Astrocyte of the spinal cord (primary cell): ENCODE measurements at regions not wholly inside any gene's neighbourhood (a gene's known extent, or its start where the extent isn't known, plus 50 kb on each side); places are given as distances from the start of the nearest gene placed in this dataset.

Experiments
- DNase-seq: peaks from one replicate; pipeline ENCODE4 v3.0.0; 2011; ENCODE audit warnings: low read depth, low spot score
- H3K4me3 ChIP-seq: 2 replicates; pipeline ENCODE4 v1.5.1; 2011; ENCODE audit warnings: low read depth, mild to moderate bottlenecking, low read length, moderate library complexity
- in situ Hi-C: cut with HindIII; loops from 2 replicates; pipeline ENCODE4 v1.10.0; 2017; ENCODE audit warnings: low sequenced_read_pairs
- TF ChIP-seq, protein P1 (sequence below): IDR thresholded peaks from 2 replicates; pipeline ENCODE4 v1.5.1; 2012; ENCODE audit warnings: low read depth, mild to moderate bottlenecking, low read length, inconsistent platforms

GRCh38 chr3:81105206-81105605, 656.2 kb downstream of the GBE1 start:
- DNase-seq: no peak
- TF ChIP-seq, protein P1, sequence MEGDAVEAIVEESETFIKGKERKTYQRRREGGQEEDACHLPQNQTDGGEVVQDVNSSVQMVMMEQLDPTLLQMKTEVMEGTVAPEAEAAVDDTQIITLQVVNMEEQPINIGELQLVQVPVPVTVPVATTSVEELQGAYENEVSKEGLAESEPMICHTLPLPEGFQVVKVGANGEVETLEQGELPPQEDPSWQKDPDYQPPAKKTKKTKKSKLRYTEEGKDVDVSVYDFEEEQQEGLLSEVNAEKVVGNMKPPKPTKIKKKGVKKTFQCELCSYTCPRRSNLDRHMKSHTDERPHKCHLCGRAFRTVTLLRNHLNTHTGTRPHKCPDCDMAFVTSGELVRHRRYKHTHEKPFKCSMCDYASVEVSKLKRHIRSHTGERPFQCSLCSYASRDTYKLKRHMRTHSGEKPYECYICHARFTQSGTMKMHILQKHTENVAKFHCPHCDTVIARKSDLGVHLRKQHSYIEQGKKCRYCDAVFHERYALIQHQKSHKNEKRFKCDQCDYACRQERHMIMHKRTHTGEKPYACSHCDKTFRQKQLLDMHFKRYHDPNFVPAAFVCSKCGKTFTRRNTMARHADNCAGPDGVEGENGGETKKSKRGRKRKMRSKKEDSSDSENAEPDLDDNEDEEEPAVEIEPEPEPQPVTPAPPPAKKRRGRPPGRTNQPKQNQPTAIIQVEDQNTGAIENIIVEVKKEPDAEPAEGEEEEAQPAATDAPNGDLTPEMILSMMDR: no peak
- no peak overlapping the region for H3K4me3 ChIP-seq
- in situ Hi-C loops: no loop called here

GRCh38 chr3:81097889-81098288, 663.6 kb downstream of the GBE1 start:
- TF ChIP-seq, protein P1: no peak
- in situ Hi-C loops: no loop called here
- DNase-seq: no peak
- H3K4me3 ChIP-seq: no peak overlapping the region

DNA sequence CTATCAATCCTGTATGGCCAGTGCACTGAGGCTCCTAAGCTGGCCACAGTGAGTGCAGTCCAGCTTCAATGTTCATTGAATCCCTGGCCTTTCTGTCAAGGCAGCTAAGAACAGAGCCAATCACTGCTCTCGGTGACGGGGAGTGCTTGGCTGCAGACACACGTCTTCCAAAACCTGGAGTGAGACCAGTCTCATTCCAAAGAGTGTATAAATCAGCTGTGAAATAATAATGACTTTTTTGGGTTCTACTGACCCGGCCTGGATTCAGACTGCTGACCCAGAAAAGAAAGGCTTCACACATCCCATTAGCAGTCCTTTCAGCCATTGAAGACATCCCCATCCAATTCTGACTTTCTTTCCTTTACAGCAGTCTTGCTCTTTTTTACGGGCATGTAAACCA, 665.5 kb downstream of the GBE1 start:
- no peak for DNase-seq
- TF ChIP-seq, protein P1: no peak
- in situ Hi-C loops: no loop called here
- no peak overlapping the region for H3K4me3 ChIP-seq

DNA sequence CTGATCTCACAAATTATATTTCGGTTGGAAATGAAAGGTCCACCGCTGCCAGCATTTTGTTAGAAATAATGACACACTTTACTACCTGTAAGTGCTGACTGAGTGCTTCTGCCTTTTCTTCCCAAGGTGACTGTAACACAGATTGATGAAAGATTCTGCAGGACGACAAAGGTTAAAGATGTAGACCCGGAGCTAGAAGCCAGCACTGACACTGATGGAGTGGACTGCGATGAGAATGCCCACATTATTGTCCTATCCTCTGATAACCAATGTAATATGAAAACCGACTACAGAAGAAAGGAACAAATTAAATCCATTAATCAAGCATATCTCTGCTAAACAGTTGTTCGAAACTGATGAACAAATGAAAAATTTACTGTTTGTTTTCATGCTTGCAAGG, 666.5 kb downstream of the GBE1 start:
- TF ChIP-seq, protein P1: no peak
- H3K4me3 ChIP-seq: no peak overlapping the region
- in situ Hi-C loops: no loop called here
- no peak for DNase-seq

- DNase-seq: no peak
- H3K4me3 ChIP-seq: no peak overlapping the region
- TF ChIP-seq, protein P1: no peak
- in situ Hi-C loops: no loop called here
These were observed 673.8 kb downstream of the GBE1 start for GRCh38 chr3:81087607-81088006.

GRCh38 chr3:81086348-81086747, 675.1 kb downstream of the GBE1 start:
- in situ Hi-C loops: no loop called here
- TF ChIP-seq, protein P1: no peak
- no peak overlapping the region for H3K4me3 ChIP-seq
- no peak for DNase-seq

- in situ Hi-C loops: no loop called here
- TF ChIP-seq, protein P1: no peak
- H3K4me3 ChIP-seq: no peak overlapping the region
- no peak for DNase-seq
These were observed 680.8 kb downstream of the GBE1 start for GRCh38 chr3:81080608-81081007.
